ENCODE measurements at regions not wholly inside any gene's neighbourhood (a gene's known extent, or its start where the extent isn't known, plus 50 kb on each side); places are given as distances from the start of the nearest gene placed in this dataset.
"Not testable (repeated sequence)": the region's sequence is repeated elsewhere in the genome, so short reads cannot be mapped to it uniquely, and the experiment has no call there.

GRCh38 chr3:5899014-5899761, 711.7 kb downstream of the EDEM1 start:
- no peak for DNase-seq (ENCODE audit: low read depth)
- no peak overlapping the region for H3K4me3 ChIP-seq (ENCODE audit: low read depth, low read length)
- TF ChIP-seq CTCF (IDR thresholded peaks at IDR 0.05; ENCODE audit: insufficient read depth, low read length): no peak

GRCh38 chr3:5917932-5918331, 730.4 kb downstream of the EDEM1 start:
- no peak for DNase-seq (ENCODE audit: low read depth)
- no peak overlapping the region for H3K4me3 ChIP-seq (ENCODE audit: low read depth, low read length)
- no peak for TF ChIP-seq CTCF (IDR thresholded peaks at IDR 0.05; ENCODE audit: insufficient read depth, low read length)

- H3K4me3 ChIP-seq (ENCODE audit: low read depth, low read length): no peak overlapping the region
- TF ChIP-seq CTCF (IDR thresholded peaks at IDR 0.05; ENCODE audit: insufficient read depth, low read length): no peak
- no peak for DNase-seq (ENCODE audit: low read depth)
Observed at GRCh38 chr3:5918626-5919025, 731.1 kb downstream of the EDEM1 start.

- no peak for DNase-seq (ENCODE audit: low read depth)
- no peak for TF ChIP-seq CTCF (IDR thresholded peaks at IDR 0.05; ENCODE audit: insufficient read depth, low read length)
- no peak overlapping the region for H3K4me3 ChIP-seq (ENCODE audit: low read depth, low read length)
Observed at GRCh38 chr3:5929027-5929426, 741.5 kb downstream of the EDEM1 start.

GRCh38 chr3:5944061-5944460, 756.6 kb downstream of the EDEM1 start:
- not testable (repeated sequence) for H3K4me3 ChIP-seq (ENCODE audit: low read depth, low read length); DNase-seq (ENCODE audit: low read depth)

GRCh38 chr3:5948084-5948483, 760.6 kb downstream of the EDEM1 start:
- TF ChIP-seq CTCF (IDR thresholded peaks at IDR 0.05; ENCODE audit: insufficient read depth, low read length): no peak
- no peak for DNase-seq (ENCODE audit: low read depth)
- H3K4me3 ChIP-seq (ENCODE audit: low read depth, low read length): no peak overlapping the region

GRCh38 chr3:5951026-5951425, 763.5 kb downstream of the EDEM1 start:
- H3K4me3 ChIP-seq (ENCODE audit: low read depth, low read length): no peak overlapping the region
- no peak for TF ChIP-seq CTCF (IDR thresholded peaks at IDR 0.05; ENCODE audit: insufficient read depth, low read length)
- no peak for DNase-seq (ENCODE audit: low read depth)
